Head of caudate nucleus (tissue), 42 donors: ENCODE measurements at regions not wholly inside any gene's neighbourhood (a gene's known extent, or its start where the extent isn't known, plus 50 kb on each side); places are given as distances from the start of the nearest gene placed in this dataset.

Experiments used
- DNase-seq, 42 donors: peaks; one replicate each; pipeline versions ENCODE4 v3.0.0 to v3.0.0-alpha.2; 2020 to 2021; ENCODE audit warnings: mixed read lengths in 7 of 42
- intact Hi-C: fragments of 100-400 bp; cut with DNase I; formaldehyde crosslinking; loops from one replicate; pipeline ENCODE4 v1.15.0; 2022

DNA sequence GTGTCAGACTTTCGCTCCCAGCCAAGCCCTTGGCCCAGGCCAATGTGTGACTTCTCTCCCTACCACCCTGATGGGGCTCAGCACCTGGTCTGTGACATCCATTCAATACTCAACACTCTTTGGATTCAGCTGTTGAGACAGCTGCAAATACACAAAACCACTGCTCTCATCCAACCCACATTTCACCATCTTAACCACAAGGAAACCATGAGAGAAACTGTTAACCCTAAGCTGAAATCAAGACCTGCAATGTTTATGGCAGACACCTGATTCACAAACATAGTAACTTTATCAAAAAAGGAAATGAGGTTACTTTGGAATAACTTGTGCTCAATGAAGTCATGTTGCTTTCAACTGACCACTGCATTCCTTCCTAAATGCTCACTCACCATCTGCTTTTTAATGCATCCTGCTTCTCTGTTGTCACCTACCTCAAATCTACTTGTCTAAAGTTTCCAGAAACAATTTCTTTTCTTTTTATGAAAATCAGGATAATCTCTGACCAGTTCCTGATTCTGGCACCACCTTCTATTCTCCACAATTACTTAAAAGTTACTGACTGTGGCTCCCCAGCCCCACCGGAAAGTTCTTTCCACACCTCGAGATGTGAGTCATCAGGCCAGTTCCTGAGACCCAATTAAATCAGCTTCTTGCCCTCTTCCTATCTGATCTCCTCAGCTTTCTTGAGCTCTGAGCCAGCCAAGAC, 88.2 kb downstream of the NOG start:
- no peak for DNase-seq

DNA sequence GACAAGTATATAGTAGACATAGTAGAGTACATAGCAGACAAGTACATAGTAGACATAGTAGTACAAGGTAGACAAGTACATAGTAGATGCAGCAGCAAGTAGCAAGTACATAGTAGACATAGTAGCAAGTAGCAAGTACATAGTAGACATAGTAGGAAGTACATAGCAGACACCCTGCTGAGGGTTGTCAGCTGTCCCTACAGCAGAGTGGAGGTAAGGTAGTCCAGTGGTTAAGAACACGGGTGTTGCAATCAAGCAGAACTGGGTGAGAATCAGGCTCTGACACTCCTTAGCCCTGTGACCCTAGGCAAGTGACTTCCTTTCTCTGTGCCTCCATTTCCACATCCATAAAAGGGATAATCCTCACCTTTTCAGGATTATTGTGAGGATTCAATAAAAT, 94.7 kb downstream of the NOG start:
- intact Hi-C loops = no loop called here

More for the DNA sequence above, 88.2 kb downstream of the NOG start:
- intact Hi-C loops = no loop called here

DNA sequence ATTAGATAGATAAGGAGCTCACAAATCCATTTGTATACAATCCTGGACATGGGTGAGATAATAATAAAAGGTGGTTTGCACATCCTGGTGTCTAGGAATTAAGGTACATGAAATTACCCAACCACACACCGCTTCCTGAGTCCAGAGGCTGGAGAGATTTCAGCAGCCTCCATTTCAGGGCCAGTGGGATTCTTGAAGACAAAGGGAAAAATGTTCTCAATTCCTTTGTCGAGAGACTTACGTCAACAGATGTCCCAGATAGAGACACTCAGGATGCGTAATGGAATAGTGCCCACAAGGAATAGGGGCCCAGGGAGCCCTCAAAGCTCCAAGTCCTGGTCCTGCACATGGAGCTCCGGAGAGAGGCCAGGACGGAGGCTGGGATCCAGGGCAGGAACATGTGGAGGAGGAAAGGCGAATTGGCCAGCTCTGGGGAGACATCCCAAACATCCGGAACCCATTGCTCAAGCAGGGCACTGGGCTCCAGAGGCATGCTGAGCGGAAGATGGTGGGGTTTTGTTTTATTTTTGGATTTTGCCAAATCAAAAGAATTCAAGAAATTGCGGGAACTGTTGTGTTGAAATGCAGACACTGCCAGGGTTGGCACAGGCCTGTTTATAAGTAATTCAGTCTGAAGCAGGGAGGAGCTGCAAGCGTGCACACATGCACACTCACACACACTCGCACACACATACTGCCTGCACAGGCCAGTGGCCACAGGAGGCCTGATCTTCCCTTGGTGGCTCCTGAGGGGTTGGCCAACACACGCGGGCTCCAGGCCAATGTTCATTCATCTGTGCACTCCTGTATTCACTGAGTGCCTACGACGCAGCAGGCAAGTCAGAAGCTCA, 97.2 kb downstream of the NOG start:
- no peak for DNase-seq
- intact Hi-C loops = no loop called here

More for the DNA sequence above, 94.7 kb downstream of the NOG start:
- DNase-seq = no peak

DNA sequence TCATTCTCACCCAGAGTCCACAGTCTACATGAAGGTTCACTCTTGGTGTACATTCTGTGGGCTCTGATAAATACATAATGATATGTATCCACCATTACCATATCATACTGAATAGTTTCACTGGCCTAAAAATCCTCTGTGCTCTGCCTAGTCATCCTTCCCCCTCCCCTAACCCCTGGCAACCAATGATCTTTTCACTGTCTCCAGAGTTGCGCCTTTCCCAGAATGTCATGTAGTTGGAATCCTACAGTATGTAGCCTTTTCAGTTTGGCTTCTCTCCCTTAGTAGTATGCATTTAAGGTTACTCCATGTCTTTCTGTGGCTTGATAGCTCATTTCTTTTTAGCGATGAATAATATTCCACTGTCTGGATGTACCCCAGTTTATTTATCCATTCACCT, 101.3 kb downstream of the NOG start:
- intact Hi-C loops = no loop called here

DNA sequence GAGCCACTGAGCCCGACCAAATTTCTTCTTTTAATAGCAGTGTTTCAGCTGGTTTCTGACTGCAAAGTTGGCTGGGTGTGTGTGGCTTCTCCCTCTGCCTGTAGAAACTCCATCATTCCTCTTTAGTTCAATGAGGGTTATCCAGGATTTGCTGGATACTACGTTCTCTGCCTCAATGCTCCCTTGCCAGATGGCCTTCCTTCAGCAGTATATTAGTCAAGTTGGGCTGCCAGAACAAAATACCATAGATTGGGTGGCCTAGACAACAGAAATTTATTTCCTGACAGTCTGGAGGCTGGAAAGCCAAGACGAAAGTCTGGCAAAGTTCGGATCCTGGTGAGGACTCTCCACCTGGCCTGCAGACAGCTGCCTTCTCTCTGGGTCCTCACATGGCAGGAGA, 103.7 kb downstream of the NOG start:
- intact Hi-C loops = no loop called here
- no peak for DNase-seq

More for the DNA sequence above, 101.3 kb downstream of the NOG start:
- DNase-seq = no peak

DNA sequence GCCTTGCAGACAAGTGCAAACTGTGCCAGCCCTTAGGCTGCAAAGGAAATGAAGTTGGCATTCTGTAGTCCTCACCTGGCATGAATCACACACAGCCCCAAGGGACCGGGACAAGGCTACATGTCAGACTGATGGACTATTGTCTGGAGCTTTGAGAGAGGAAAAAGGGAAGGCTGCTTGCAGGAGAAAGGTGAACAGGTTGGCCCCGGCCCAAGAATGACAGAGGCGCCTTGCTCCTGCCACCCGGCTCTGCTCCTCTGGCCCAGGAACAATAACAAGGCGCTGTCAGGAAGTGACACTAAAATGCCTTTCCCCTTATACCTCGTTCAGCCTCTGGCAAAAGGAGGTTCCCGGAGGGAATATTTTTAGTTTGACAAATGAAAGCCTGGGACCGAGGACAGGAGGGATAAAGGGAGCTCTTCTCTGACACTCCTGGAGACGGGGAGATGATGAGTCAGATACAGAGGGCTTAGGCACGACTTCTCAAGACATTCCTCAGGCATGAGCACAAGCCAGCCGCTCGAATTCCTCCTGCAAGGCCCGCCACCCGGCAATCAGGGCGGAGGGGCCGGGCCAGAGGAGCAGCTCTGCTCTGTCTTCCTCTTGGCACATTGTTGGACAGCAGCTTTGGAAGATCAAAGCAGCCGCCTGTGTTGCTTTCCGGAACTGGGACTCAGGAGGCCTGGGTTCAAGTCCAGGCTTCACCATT, 105.8 kb downstream of the NOG start:
- intact Hi-C loops = no loop called here
- DNase-seq = no peak

DNA sequence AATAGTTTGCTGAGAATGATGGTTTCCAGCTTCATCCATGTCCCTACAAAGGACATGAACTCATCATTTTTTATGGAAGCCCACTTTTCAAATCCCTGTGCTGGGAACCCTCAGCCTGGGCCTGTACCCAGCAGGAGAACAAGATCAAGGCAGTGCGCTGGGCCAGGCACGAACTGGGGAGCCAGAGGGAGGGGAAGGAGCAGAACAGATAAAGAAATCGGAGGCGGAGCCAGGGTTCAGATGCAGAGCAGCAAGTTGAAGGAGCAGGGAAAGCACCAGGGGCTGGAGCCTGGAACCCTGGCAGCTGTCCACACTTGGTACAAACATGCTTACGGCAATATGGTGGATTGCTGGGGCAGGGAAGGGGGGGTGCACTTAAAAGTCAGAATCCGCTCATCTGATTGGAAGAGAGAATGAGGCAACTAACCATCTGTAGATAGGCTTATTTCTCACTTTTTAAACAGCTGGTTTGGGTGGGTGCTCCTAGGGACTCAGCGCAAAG, 107.5 kb downstream of the NOG start:
- no peak for DNase-seq
- intact Hi-C loops = no loop called here

DNA sequence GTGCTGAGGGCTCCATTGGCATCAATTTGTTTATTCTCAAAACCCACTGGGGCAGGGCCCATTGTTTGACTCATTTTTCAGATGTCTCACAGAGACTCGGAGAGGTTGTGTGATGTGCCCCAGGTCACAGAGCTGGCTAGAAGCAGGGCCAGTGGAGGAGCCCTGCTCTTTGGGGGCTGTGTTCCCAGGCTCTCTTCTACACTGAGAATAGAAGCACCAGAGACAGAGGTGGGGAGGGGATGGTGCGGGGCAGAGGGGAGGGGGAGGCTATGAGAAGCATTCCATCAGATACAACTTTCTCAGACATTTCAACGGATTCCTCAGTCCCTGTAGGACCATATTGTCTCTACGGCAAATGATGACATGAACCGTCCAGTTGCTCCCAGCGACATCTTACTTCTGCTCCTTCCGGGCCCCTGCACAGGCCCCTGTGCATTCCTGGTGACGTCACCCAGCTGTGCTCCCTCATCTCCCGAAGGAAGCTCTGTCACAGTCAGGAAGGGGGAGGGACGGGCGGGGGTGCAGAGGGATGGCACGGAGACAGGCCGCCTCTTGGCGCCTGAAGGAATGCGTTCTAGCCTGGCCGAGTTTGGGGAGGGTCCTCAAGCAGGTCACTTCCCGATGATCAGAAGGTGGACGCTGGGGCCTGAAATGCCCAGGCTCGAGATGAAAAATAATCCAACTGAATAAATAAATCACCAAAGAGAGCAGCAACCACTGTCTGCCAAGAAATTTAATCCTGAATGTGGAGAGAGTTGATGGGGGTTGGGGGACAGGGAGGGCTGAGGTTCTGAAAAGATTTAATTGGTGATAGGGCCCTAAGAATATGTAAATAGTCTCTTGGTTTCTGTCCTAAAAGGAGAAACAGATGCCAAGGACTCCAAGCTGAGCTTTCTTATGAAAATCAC, 114.1 kb downstream of the NOG start:
- intact Hi-C loops = no loop called here
- no peak for DNase-seq

DNA sequence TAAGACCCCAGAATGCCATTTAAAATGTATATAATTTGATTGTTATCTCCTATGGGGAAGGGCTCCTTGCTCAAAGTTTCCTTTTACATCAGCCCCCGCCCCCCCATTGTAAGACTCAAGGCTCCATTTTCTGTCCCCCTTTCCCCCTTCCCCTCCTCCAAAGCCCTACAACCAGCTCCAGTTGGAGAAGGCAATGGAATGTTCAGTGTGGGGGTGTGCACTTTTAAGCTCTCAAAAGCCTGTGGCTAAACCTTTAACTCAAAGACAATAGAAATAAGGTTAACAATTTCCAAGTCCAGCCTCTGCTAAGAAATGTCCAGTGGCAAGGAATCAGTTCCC, 114.7 kb downstream of the NOG start:
- DNase-seq = no peak
- intact Hi-C loops = no loop called here

DNA sequence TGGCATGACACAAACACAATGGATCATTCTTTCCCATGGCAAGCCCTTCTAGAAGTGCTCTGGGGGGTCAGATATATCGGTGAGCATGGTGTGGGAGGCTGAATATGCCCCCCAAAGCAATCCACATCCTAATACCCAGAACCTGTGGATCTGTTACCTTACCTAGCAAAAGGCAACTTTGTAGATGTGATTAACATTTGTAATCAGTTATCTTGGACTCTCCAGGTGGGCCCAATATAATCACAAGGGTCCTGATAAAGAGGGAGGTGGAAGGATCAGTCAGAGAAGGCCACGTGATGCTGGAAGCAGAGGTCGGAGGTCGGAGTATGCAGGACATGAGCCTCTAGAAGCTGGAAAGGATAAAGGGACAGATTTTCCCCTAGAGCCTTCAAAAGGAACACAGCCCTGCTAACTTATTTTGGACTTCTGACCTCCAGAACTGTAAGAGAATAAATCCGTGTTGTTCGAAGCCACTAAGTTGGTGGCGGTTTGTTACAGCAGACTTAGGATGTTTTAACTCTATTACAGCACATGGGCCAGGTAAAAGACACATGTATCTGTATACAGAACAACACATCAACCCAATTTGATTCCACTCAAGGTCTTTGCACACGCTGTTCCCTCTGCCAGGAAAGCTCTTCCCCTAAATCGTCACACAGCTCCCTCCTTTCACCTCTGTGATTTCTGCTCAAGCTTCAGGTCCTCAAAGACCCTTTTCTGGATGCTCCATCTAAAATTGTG, 115.3 kb downstream of the NOG start:
- intact Hi-C loops = no loop called here
- DNase-seq = no peak

DNA sequence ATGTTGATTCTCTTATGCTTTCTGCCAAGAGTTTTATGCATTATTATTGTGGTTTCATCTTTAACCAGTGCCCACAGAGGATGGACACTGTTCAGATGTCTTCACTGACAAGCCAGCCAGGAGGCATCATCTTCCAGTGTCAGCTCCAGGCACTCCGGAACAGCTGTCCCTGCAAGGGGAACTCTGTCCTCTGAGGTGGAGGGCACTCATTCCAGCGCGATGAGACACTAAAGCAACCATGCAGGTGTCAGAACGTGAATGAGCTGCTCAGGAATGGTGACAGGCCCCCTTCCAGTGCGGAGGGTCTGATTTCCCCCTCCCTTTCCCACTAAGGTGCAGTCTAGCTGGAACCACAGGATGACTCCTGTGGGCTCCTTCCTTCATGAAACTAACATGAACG, 117.5 kb downstream of the NOG start:
- no peak for DNase-seq
- intact Hi-C loops = no loop called here

DNA sequence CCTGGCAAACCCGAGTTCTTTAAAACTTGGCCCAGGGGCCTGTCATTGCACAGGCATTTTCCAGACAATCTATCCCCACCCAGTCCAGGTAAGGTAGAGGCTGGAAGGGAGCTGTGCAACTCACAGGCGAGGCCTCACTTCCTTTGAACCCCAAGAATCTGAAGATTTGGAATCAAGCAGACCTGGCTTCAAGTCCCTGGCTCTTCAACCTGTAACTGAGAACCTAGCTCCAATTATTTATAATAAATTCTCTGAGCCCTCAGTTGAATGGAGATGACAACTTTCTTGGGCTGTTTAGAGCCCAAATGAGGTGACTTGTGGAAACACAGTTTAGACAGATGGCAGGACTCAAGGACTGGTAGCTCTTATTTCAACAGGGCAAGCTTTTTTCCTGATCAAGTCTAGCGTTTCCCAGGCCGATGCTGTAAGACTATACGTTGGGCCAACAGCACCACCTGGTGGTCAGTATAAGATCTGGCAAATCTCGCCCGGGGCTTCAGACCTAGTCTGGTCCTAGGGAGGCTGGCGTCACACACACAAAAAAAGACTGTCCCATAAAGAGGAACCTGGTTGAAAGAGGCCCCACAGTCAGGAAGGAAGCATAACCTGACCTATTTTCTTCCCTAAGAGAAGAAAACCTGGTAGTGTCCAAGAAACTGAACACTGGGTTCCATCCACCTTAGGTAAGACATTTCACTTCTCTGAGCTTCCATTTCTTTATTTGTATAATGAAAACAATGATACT, 117.9 kb downstream of the C17orf67 start:
- peak; percentile 57 to 93 (median 85) for DNase-seq
- intact Hi-C loops = loop anchor here (2.0 to 5.0 kb wide), 2 partner anchors 123 to 218 kb away; partner anchors contain the start of gene NOG

DNA sequence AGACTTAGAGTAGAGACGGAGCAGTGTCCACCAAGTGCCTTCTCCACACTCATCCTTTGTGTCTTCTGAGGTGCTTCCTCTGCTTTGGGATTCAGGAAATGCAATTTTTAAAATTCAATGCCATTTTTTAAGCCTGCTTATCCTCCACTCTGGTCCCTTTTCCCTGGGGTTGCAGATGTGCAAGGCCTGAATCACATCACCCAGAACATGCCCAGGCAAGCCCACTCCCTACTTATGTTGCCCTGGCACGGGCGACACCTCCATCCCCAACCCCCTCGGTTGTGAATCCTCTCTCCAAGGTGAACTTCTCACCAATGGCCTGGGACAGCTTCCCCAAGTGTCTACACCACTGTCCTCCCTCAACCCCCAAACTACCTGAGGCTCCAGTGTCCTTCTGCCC, 116.2 kb downstream of the C17orf67 start:
- DNase-seq = no peak
- intact Hi-C loops = loop anchor here (2.0 to 5.0 kb wide), 2 partner anchors 125 to 220 kb away; partner anchors contain the start of gene NOG

DNA sequence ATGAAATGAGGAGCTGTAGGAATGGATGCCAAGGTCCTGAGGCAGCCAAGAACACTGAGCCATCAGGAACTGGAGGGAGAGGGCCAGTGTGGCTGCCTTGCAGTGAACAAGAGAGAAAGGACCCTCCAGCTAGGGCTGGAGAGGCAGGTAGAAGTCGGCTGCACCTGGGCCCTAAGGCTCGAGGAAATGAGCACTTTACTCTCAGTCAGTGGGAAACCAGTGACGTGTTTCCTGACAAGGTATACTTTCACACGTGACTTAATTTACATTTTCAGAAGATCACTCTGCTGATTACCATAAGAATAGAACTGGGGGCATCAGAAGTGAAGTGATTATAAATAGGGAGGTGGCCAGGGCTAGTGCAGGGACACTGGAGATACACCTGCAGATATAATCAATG, 115.2 kb downstream of the C17orf67 start:
- intact Hi-C loops = loop anchor here (5.0 kb wide), 1 partner anchor 221 kb away; no protein-coding TSS in a partner anchor

DNA sequence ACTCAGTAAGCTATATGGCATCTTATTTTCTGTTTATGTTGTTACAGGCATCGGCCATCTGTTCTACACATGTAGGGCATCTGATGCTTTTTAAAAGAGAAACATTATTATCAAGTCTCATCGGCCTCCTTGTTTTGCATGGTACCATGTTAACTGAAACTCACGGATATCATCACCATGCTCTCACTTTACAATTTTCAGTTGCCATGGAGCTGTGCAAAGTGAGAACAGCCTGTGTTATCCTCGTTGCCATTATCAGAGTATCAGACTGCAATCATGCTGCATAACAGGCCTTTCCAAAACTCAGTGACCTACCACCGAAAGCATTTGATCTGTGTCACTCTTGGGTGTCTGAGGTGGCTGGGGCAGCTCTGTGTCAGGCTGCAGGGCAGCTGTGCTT, 110.3 kb downstream of the C17orf67 start:
- DNase-seq = peak in 3 of 42 donors; percentile 3 to 40 (median 17)
- intact Hi-C loops = no loop called here

More for the DNA sequence above, 115.2 kb downstream of the C17orf67 start:
- DNase-seq = no peak

DNA sequence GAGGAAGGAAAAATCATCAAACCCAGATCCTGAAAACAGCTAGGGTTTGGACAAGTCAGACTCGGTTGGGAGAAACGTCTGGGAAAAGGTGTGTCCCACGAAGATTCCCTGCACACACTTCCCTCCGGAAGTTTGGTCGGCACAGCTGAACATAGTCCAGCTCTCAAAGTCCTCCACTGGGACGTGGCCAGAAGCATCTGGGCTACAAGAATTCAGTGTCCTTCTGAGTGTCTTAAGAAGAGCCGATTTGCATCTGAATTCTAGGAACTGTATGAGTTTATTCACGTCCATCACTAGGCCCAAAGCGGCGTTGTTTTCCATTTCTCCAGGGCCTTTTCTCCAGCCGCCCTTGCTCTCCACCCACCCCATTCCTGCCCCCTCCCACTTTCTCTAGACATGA, 109.1 kb downstream of the C17orf67 start:
- DNase-seq = no peak
- intact Hi-C loops = no loop called here

DNA sequence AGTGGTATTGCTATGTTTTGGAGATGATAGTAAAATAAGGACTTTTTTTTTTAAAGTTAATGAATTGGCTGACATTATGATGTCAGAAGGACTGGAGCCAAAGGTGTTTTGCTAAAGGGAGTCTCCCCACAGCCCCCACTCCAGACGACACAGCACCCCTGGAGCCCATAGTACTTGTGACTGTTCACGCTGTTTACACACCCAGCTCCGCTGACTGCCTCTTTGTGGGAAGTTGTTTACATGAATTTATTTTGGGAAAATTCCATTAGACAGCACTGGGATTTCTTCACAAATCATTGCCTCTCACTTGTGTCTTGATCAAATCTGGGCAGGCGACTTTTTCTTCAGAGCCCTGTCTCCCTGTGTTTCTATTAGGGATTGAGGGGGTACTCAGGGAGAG, 108.6 kb downstream of the C17orf67 start:
- DNase-seq = no peak
- intact Hi-C loops = no loop called here
